ENCODE measurements at regions not wholly inside any gene's neighbourhood (a gene's known extent, or its start where the extent isn't known, plus 50 kb on each side); places are given as distances from the start of the nearest gene placed in this dataset.

DNA sequence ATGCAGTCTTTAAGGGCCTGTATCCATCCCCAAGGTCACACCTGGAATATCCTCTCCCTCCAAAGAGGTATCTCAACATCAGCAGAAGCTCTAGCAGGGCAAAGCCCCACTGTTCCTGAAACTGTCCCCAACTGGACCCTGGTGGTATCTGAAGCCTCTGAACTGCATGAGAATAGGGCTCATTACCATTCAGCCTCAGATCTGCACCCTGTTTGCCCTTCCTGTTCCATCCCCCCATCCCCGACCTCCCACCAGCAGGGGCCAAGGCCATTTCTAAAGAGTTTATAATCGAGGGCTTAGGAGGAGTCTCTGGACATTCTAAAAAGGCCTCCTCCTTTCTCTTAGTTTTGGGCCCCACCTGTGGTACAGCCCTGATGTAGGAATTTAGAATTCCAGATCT lies 74.0 kb upstream of the THY1 start:
- TF ChIP-seq, protein P1, sequence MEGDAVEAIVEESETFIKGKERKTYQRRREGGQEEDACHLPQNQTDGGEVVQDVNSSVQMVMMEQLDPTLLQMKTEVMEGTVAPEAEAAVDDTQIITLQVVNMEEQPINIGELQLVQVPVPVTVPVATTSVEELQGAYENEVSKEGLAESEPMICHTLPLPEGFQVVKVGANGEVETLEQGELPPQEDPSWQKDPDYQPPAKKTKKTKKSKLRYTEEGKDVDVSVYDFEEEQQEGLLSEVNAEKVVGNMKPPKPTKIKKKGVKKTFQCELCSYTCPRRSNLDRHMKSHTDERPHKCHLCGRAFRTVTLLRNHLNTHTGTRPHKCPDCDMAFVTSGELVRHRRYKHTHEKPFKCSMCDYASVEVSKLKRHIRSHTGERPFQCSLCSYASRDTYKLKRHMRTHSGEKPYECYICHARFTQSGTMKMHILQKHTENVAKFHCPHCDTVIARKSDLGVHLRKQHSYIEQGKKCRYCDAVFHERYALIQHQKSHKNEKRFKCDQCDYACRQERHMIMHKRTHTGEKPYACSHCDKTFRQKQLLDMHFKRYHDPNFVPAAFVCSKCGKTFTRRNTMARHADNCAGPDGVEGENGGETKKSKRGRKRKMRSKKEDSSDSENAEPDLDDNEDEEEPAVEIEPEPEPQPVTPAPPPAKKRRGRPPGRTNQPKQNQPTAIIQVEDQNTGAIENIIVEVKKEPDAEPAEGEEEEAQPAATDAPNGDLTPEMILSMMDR (IDR thresholded peaks at IDR 0.05): no peak
- TF ChIP-seq EZH2 (IDR thresholded peaks at IDR 0.05): no peak
- TF ChIP-seq EZH2phosphoT487 (IDR thresholded peaks at IDR 0.05): no peak

Measured in neural progenitor cell (in vitro differentiated cells).